PFSK-1 (cell line): ENCODE measurements at regions not wholly inside any gene's neighbourhood (a gene's known extent, or its start where the extent isn't known, plus 50 kb on each side); places are given as distances from the start of the nearest gene placed in this dataset.

ENCODE experiments used
- POLR2AphosphoS5 ChIP-seq: IDR thresholded peaks from 2 replicates; pipeline ENCODE4 v1.6.1; 2012; ENCODE audit warnings: low read depth, mild to moderate bottlenecking, control low read depth, low read length, moderate library complexity
- REST ChIP-seq, 2 experiments: IDR thresholded peaks; 2 replicates each; pipeline versions ENCODE4 v1.6.1 to v1.8.0; 2011 to 2012; ENCODE audit warnings: low read depth in 2 of 2, low read length in 2 of 2, control low read depth in 1 of 2, inconsistent platforms in 1 of 2, mild to moderate bottlenecking in 1 of 2, moderate library complexity in 1 of 2; ENCODE audit not compliant: insufficient read depth in 1 of 2
- TAF1 ChIP-seq: IDR thresholded peaks from 2 replicates; pipeline ENCODE4 v1.6.1; 2012; ENCODE audit warnings: low read length, control low read depth, borderline replicate concordance; ENCODE audit not compliant: insufficient read depth

DNA sequence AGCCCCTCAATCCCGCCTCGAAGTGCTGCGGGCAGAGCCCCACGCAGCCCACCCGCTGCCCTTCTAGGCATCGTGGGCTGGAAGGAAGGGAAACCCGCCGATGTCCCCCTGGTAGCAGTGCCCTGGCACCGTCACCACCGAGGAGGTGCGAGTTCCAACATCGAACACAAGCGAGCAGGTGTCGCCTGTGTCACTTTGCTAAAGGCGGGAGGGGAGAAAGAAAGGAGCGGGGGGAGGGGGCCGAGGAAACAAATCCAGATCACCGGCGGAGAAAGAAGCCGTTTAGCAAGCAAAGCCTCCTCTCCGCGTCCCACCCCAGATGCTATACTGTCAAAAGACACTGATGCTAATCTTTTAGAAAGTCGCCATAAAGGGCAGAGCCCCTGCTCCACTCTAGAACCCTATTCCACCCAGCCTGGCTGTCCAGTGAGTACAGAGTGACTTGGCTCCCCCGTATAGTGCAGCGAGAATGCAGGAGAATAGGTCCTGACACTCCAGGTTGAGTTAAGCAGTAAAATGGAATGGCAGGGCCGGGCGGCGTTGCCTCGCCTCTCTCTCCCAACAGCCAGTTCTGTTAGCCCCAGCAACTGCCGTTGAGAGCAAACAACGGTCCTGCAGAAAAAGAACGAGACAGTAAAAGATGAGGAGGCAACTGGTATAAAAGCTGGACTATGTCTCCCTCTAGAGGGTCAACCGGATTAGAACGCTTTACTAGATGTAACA is 67.9 kb upstream of the USP15 start:
- TF ChIP-seq REST (IDR thresholded peaks at IDR 0.05; ENCODE audit: insufficient read depth in 1 of 2, low read depth in 2 of 2, low read length in 2 of 2) (no peak), POLR2AphosphoS5 (no peak), TAF1 (no peak)
